GM18861 (cell line): ENCODE measurements at regions not wholly inside any gene's neighbourhood (a gene's known extent, or its start where the extent isn't known, plus 50 kb on each side); places are given as distances from the start of the nearest gene placed in this dataset.

Experiments
- ATAC-seq: cut with Tn5 transposase; IDR thresholded peaks from one replicate; pipeline ENCODE4 v1.9.1; 2021; ENCODE audit not compliant: unreplicated experiment

GRCh38 chr13:99911965-99912566 lies 59.5 kb downstream of the ZIC5 start:
- ATAC-seq, result no peak

GRCh38 chr13:99911069-99911964 lies 60.2 kb downstream of the ZIC5 start:
- ATAC-seq, result no peak

GRCh38 chr13:99909836-99910619 lies 61.5 kb downstream of the ZIC5 start:
- ATAC-seq, result no peak

GRCh38 chr13:99909097-99909835 lies 62.3 kb downstream of the ZIC5 start:
- no peak for ATAC-seq

- ATAC-seq, result no peak
Observed at GRCh38 chr13:99908140-99908803, 63.3 kb downstream of the ZIC5 start.

GRCh38 chr13:99907627-99908026 lies 63.9 kb downstream of the ZIC5 start:
- ATAC-seq, result no peak

- ATAC-seq, result no peak
Observed at GRCh38 chr13:99907038-99907437, 64.5 kb downstream of the ZIC5 start.

- ATAC-seq, result no peak
Observed at GRCh38 chr13:99905814-99906213, 65.8 kb downstream of the ZIC5 start.

GRCh38 chr13:99905224-99905623 lies 66.3 kb downstream of the ZIC5 start:
- ATAC-seq, result no peak

- ATAC-seq, result no peak
Observed at GRCh38 chr13:99903140-99903539, 68.4 kb downstream of the ZIC5 start.

- ATAC-seq, result no peak
Observed at GRCh38 chr13:99902657-99903056, 68.9 kb downstream of the ZIC5 start.

GRCh38 chr13:99900960-99901359 lies 70.6 kb downstream of the ZIC5 start:
- ATAC-seq, result no peak

GRCh38 chr13:99898421-99898820 lies 73.1 kb downstream of the ZIC5 start:
- ATAC-seq, result no peak

GRCh38 chr13:99897076-99897440 lies 74.5 kb downstream of the ZIC5 start:
- no peak for ATAC-seq

GRCh38 chr13:99896369-99897075 lies 75.0 kb downstream of the ZIC5 start:
- ATAC-seq, result no peak

GRCh38 chr13:99895444-99896368 lies 75.9 kb downstream of the ZIC5 start:
- ATAC-seq, result no peak

GRCh38 chr13:99894840-99895443 lies 76.6 kb downstream of the ZIC5 start:
- ATAC-seq, result no peak

- ATAC-seq, result no peak
Observed at GRCh38 chr13:99894105-99894839, 77.3 kb downstream of the ZIC5 start.
